Stimulated activated CD8-positive, alpha-beta memory T cell treated with anti-CD3 and anti-CD28 coated beads, Interleukin-4, amount 100 ng/mL, for 1 hour (primary cell): ENCODE measurements at regions not wholly inside any gene's neighbourhood (a gene's known extent, or its start where the extent isn't known, plus 50 kb on each side); places are given as distances from the start of the nearest gene placed in this dataset.

Experiments
- DNase-seq, 2 donors: peaks; one replicate each; pipeline ENCODE4 v3.0.0-alpha.2; 2020; ENCODE audit warnings: low read depth in 2 of 2, low spot score in 1 of 2

- DNase-seq = no peak
These were observed 495.0 kb upstream of the RGMA start for GRCh38 chr15:93583968-93584367.

- no peak for DNase-seq
These were observed 494.5 kb upstream of the RGMA start for GRCh38 chr15:93583552-93583951.

- DNase-seq = no peak
These were observed 481.5 kb upstream of the RGMA start for GRCh38 chr15:93570527-93570926.

- DNase-seq = no peak
These were observed 477.8 kb upstream of the RGMA start for GRCh38 chr15:93566762-93567161.

- DNase-seq = no peak
These were observed 476.2 kb upstream of the RGMA start for GRCh38 chr15:93565201-93565600.

GRCh38 chr15:93563218-93563617 is 474.2 kb upstream of the RGMA start:
- no peak for DNase-seq

- no peak for DNase-seq
These were observed 473.5 kb upstream of the RGMA start for GRCh38 chr15:93562395-93563123.

- DNase-seq = no peak
These were observed 468.7 kb upstream of the RGMA start for GRCh38 chr15:93557696-93558095.

GRCh38 chr15:93553167-93553935 is 464.3 kb upstream of the RGMA start:
- DNase-seq = no peak

GRCh38 chr15:93543093-93543492 is 454.1 kb upstream of the RGMA start:
- no peak for DNase-seq

GRCh38 chr15:93527374-93528050 is 438.5 kb upstream of the RGMA start:
- no peak for DNase-seq

GRCh38 chr15:93524432-93524831 is 435.4 kb upstream of the RGMA start:
- no peak for DNase-seq

GRCh38 chr15:93523481-93523880 is 434.5 kb upstream of the RGMA start:
- DNase-seq = no peak

- no peak for DNase-seq
These were observed 431.2 kb upstream of the RGMA start for GRCh38 chr15:93520206-93520605.

- no peak for DNase-seq
These were observed 430.6 kb upstream of the RGMA start for GRCh38 chr15:93519599-93519998.

GRCh38 chr15:93517176-93517575 is 428.2 kb upstream of the RGMA start:
- no peak for DNase-seq

GRCh38 chr15:93515256-93516051 is 426.4 kb upstream of the RGMA start:
- DNase-seq = no peak

- no peak for DNase-seq
These were observed 417.6 kb upstream of the RGMA start for GRCh38 chr15:93506646-93507045.

GRCh38 chr15:93505506-93505905 is 416.5 kb upstream of the RGMA start:
- no peak for DNase-seq

GRCh38 chr15:93501946-93502345 is 412.9 kb upstream of the RGMA start:
- DNase-seq = no peak

GRCh38 chr15:93500155-93500554 is 411.1 kb upstream of the RGMA start:
- DNase-seq = no peak
